ENCODE measurements at regions not wholly inside any gene's neighbourhood (a gene's known extent, or its start where the extent isn't known, plus 50 kb on each side); places are given as distances from the start of the nearest gene placed in this dataset.
A peak's percentile ranks its signal among the peaks of the same experiment; 100 is the strongest.

DNA sequence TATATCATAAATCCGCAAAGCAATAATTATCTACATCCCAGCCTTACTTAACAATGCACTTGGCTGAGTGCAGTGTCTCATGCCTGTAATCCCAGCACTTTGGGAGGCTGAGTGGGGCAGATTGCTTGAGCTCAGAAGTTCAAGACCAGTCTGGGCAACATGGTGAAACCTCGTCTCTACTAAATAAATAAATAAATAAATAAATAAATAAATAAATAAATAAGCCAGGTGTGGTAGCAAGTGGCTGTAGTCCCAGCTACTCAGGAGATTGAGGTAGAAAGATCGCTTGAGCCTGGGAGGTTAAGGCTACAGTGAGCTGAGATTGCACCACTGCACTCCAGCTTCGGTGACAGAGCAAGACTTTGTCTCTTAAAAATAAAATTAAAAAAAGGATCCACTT, 898.1 kb downstream of the DNAJB9 start (continued):
- TF ChIP-seq, protein P1, sequence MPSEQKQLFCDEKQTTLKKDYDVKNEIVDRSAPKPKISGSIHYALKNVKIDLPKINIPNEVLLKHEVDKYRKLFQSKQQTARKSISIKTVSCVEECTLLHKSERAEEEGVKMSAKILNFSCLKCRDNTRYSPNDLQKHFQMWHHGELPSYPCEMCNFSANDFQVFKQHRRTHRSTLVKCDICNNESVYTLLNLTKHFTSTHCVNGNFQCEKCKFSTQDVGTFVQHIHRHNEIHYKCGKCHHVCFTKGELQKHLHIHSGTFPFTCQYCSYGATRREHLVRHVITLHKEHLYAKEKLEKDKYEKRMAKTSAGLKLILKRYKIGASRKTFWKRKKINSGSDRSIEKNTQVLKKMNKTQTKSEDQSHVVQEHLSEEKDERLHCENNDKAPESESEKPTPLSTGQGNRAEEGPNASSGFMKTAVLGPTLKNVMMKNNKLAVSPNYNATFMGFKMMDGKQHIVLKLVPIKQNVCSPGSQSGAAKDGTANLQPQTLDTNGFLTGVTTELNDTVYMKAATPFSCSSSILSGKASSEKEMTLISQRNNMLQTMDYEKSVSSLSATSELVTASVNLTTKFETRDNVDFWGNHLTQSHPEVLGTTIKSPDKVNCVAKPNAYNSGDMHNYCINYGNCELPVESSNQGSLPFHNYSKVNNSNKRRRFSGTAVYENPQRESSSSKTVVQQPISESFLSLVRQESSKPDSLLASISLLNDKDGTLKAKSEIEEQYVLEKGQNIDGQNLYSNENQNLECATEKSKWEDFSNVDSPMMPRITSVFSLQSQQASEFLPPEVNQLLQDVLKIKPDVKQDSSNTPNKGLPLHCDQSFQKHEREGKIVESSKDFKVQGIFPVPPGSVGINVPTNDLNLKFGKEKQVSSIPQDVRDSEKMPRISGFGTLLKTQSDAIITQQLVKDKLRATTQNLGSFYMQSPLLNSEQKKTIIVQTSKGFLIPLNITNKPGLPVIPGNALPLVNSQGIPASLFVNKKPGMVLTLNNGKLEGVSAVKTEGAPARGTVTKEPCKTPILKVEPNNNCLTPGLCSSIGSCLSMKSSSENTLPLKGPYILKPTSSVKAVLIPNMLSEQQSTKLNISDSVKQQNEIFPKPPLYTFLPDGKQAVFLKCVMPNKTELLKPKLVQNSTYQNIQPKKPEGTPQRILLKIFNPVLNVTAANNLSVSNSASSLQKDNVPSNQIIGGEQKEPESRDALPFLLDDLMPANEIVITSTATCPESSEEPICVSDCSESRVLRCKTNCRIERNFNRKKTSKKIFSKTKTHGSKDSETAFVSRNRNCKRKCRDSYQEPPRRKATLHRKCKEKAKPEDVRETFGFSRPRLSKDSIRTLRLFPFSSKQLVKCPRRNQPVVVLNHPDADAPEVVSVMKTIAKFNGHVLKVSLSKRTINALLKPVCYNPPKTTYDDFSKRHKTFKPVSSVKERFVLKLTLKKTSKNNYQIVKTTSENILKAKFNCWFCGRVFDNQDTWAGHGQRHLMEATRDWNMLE (tag by site-specific recombination; conservative IDR thresholded peaks at IDR 0.05; ENCODE audit: low read depth): peak; percentile 65
- TF ChIP-seq ZNF654 (tag by site-specific recombination; IDR thresholded peaks at IDR 0.05; ENCODE audit: low read depth) (peak; percentile 29; the same call in 1 of the 2 replicates), ZNF426 (tag by site-specific recombination; IDR thresholded peaks at IDR 0.05) (peak; percentile 66), ZNF555 (tag by site-specific recombination; conservative IDR thresholded peaks at IDR 0.05) (peak; percentile 43), ZNF202 (tag by site-specific recombination; IDR thresholded peaks at IDR 0.05; ENCODE audit: borderline replicate concordance) (0 out of 2 replicates have a peak, but pooled peaks have one; percentile 14)
- TF ChIP-seq, protein P2, sequence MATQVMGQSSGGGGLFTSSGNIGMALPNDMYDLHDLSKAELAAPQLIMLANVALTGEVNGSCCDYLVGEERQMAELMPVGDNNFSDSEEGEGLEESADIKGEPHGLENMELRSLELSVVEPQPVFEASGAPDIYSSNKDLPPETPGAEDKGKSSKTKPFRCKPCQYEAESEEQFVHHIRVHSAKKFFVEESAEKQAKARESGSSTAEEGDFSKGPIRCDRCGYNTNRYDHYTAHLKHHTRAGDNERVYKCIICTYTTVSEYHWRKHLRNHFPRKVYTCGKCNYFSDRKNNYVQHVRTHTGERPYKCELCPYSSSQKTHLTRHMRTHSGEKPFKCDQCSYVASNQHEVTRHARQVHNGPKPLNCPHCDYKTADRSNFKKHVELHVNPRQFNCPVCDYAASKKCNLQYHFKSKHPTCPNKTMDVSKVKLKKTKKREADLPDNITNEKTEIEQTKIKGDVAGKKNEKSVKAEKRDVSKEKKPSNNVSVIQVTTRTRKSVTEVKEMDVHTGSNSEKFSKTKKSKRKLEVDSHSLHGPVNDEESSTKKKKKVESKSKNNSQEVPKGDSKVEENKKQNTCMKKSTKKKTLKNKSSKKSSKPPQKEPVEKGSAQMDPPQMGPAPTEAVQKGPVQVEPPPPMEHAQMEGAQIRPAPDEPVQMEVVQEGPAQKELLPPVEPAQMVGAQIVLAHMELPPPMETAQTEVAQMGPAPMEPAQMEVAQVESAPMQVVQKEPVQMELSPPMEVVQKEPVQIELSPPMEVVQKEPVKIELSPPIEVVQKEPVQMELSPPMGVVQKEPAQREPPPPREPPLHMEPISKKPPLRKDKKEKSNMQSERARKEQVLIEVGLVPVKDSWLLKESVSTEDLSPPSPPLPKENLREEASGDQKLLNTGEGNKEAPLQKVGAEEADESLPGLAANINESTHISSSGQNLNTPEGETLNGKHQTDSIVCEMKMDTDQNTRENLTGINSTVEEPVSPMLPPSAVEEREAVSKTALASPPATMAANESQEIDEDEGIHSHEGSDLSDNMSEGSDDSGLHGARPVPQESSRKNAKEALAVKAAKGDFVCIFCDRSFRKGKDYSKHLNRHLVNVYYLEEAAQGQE (tag by site-specific recombination; IDR thresholded peaks at IDR 0.05): peak; percentile 43; the same call in 1 of the 2 replicates

DNA sequence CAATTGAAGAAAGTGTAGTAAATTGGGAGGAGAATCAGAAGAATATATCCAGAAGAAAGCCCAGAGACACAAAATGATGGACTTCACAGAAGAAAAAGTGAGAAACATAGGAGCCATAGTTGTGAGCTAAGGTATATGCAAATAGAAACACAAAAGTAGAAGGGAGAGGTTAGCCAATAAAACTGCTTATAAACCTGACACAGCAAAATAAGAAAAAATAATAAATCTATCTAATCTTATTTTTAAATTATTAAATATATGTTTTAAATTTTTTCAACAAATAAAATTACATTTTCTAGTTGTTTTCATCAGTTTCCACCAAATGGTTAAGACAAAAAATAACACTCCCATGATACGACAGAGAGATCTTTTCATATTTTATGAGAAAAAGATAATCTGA, 903.5 kb downstream of the DNAJB9 start:
- Histone ChIP-seq H3K4me3 (ENCODE audit: low read depth, low read length) (no peak overlapping the region), H3K9me3 (ENCODE audit: control insufficient read depth, insufficient read depth, low read depth, low read length) (no peaks in the 10 kb centered on the region), H3K4me1 (ENCODE audit: control insufficient read depth, insufficient read depth, low read length) (no peaks in the 10 kb centered on the region), H3K36me3 (ENCODE audit: control insufficient read depth in 2 of 2, insufficient read depth in 1 of 2, low read length in 2 of 2) (no peaks in the 10 kb centered on the region), H3K27ac (ENCODE audit: extremely low read depth, low read depth, low read length) (no peak overlapping the region)
- CTCF ChIA-PET: no interaction called here
- POLR2A ChIA-PET: no interaction called here
- TF ChIP-seq, protein P3, sequence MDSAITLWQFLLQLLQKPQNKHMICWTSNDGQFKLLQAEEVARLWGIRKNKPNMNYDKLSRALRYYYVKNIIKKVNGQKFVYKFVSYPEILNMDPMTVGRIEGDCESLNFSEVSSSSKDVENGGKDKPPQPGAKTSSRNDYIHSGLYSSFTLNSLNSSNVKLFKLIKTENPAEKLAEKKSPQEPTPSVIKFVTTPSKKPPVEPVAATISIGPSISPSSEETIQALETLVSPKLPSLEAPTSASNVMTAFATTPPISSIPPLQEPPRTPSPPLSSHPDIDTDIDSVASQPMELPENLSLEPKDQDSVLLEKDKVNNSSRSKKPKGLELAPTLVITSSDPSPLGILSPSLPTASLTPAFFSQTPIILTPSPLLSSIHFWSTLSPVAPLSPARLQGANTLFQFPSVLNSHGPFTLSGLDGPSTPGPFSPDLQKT (IDR thresholded peaks at IDR 0.05; ENCODE audit: borderline replicate concordance, low read depth, low read length): no peak
- TF ChIP-seq, protein P4, sequence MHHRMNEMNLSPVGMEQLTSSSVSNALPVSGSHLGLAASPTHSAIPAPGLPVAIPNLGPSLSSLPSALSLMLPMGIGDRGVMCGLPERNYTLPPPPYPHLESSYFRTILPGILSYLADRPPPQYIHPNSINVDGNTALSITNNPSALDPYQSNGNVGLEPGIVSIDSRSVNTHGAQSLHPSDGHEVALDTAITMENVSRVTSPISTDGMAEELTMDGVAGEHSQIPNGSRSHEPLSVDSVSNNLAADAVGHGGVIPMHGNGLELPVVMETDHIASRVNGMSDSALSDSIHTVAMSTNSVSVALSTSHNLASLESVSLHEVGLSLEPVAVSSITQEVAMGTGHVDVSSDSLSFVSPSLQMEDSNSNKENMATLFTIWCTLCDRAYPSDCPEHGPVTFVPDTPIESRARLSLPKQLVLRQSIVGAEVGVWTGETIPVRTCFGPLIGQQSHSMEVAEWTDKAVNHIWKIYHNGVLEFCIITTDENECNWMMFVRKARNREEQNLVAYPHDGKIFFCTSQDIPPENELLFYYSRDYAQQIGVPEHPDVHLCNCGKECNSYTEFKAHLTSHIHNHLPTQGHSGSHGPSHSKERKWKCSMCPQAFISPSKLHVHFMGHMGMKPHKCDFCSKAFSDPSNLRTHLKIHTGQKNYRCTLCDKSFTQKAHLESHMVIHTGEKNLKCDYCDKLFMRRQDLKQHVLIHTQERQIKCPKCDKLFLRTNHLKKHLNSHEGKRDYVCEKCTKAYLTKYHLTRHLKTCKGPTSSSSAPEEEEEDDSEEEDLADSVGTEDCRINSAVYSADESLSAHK (tag by site-specific recombination; IDR thresholded peaks at IDR 0.05): no peak
- TF ChIP-seq HOXA7 (CRISPR knock-in tag; IDR thresholded peaks at IDR 0.05; ENCODE audit: borderline replicate concordance) (no peak), SP7 (tag by site-specific recombination; IDR thresholded peaks at IDR 0.05) (no peak), ZNF133 (tag by site-specific recombination; IDR thresholded peaks at IDR 0.05) (no peak), ZNF629 (tag by site-specific recombination; IDR thresholded peaks at IDR 0.05) (no peak)
- TF ChIP-seq, protein P5, sequence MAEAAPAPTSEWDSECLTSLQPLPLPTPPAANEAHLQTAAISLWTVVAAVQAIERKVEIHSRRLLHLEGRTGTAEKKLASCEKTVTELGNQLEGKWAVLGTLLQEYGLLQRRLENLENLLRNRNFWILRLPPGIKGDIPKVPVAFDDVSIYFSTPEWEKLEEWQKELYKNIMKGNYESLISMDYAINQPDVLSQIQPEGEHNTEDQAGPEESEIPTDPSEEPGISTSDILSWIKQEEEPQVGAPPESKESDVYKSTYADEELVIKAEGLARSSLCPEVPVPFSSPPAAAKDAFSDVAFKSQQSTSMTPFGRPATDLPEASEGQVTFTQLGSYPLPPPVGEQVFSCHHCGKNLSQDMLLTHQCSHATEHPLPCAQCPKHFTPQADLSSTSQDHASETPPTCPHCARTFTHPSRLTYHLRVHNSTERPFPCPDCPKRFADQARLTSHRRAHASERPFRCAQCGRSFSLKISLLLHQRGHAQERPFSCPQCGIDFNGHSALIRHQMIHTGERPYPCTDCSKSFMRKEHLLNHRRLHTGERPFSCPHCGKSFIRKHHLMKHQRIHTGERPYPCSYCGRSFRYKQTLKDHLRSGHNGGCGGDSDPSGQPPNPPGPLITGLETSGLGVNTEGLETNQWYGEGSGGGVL (tag by site-specific recombination; IDR thresholded peaks at IDR 0.05): no peak
- TF ChIP-seq, protein P6, sequence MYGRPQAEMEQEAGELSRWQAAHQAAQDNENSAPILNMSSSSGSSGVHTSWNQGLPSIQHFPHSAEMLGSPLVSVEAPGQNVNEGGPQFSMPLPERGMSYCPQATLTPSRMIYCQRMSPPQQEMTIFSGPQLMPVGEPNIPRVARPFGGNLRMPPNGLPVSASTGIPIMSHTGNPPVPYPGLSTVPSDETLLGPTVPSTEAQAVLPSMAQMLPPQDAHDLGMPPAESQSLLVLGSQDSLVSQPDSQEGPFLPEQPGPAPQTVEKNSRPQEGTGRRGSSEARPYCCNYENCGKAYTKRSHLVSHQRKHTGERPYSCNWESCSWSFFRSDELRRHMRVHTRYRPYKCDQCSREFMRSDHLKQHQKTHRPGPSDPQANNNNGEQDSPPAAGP (tag by site-specific recombination; IDR thresholded peaks at IDR 0.05): no peak
